Neutrophil (primary cell): ENCODE measurements at regions not wholly inside any gene's neighbourhood (a gene's known extent, or its start where the extent isn't known, plus 50 kb on each side); places are given as distances from the start of the nearest gene placed in this dataset.
A peak's percentile ranks its signal among the peaks of the same experiment; 100 is the strongest.
"Not testable (repeated sequence)": the region's sequence is repeated elsewhere in the genome, so short reads cannot be mapped to it uniquely, and the experiment has no call there.

ENCODE experiments used
- H3K27ac ChIP-seq: fragments of 200-600 bp; sonication (generic); 2 replicates; pipeline ENCODE4 v1.5.1; 2016; ENCODE audit warnings: mild to moderate bottlenecking, moderate library complexity
- H3K27me3 ChIP-seq: fragments of 200-600 bp; sonication (generic); 2 replicates; pipeline ENCODE4 v1.6.0; 2016; ENCODE audit warnings: mild to moderate bottlenecking
- H3K36me3 ChIP-seq: fragments of 200-600 bp; sonication (generic); 2 replicates; pipeline ENCODE4 v1.5.1; 2017
- H3K4me1 ChIP-seq, 2 experiments: fragments of 200-600 bp in 1 of 2; sonication (generic) in 1 of 2; 1 replicate in 1 of 2; 2 replicates in 1 of 2; pipeline versions ENCODE4 v1.5.1 to v1.6.1; 2013 to 2016; ENCODE audit warnings: low read depth in 1 of 2, low read length in 1 of 2, mild to moderate bottlenecking in 1 of 2, moderate library complexity in 1 of 2; ENCODE audit not compliant: control insufficient read depth in 1 of 2, insufficient read depth in 1 of 2
- H3K4me3 ChIP-seq, 2 experiments: fragments of 200-600 bp in 1 of 2; sonication (generic) in 1 of 2; 1 replicate in 1 of 2; 2 replicates in 1 of 2; pipeline ENCODE4 v1.5.1; 2013 to 2016; ENCODE audit warnings: low read depth in 1 of 2, low read length in 1 of 2, mild to moderate bottlenecking in 1 of 2, moderate library complexity in 1 of 2
- H3K9me3 ChIP-seq: fragments of 200-600 bp; sonication (generic); 2 replicates; pipeline ENCODE4 v1.5.1; 2016
- TF ChIP-seq, protein P1 (sequence below): fragments of 200-600 bp; sonication (generic); IDR thresholded peaks from 2 replicates; pipeline ENCODE4 v1.5.1; 2016; ENCODE audit warnings: antibody characterized with exemption

DNA sequence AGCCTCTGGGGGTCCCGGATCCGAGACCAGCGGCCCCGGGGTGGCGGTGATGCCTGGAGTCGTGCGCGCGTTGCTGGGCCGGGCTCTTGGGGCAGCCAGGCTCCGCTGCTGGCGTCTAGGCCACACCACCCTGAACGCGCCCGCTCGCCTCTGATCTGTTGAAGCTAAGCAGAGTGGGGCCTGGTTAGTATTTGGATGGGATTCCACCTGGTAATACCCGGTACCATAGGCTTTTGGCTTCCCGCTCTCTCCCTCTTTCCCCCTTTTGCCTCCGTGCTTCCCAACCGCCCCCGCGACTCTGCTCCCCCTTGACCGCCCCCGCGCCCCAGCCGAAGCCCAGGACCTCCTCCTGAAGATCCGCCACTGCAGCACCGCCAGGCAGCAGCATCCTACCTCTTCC lies 1383.5 kb upstream of the DEFB115 start:
- H3K27ac ChIP-seq = no peak overlapping the region
- no peaks in the 10 kb centered on the region for H3K36me3 ChIP-seq
- no peaks in the 10 kb centered on the region for H3K4me1 ChIP-seq
- H3K4me3 ChIP-seq = peak overlapping the region in 1 of 2 experiments; percentile 39
- TF ChIP-seq, protein P1, sequence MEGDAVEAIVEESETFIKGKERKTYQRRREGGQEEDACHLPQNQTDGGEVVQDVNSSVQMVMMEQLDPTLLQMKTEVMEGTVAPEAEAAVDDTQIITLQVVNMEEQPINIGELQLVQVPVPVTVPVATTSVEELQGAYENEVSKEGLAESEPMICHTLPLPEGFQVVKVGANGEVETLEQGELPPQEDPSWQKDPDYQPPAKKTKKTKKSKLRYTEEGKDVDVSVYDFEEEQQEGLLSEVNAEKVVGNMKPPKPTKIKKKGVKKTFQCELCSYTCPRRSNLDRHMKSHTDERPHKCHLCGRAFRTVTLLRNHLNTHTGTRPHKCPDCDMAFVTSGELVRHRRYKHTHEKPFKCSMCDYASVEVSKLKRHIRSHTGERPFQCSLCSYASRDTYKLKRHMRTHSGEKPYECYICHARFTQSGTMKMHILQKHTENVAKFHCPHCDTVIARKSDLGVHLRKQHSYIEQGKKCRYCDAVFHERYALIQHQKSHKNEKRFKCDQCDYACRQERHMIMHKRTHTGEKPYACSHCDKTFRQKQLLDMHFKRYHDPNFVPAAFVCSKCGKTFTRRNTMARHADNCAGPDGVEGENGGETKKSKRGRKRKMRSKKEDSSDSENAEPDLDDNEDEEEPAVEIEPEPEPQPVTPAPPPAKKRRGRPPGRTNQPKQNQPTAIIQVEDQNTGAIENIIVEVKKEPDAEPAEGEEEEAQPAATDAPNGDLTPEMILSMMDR = no peak
- peaks cover 9% of the 10 kb centered on the region for H3K9me3 ChIP-seq
- H3K27me3 ChIP-seq = no peaks in the 10 kb centered on the region

DNA sequence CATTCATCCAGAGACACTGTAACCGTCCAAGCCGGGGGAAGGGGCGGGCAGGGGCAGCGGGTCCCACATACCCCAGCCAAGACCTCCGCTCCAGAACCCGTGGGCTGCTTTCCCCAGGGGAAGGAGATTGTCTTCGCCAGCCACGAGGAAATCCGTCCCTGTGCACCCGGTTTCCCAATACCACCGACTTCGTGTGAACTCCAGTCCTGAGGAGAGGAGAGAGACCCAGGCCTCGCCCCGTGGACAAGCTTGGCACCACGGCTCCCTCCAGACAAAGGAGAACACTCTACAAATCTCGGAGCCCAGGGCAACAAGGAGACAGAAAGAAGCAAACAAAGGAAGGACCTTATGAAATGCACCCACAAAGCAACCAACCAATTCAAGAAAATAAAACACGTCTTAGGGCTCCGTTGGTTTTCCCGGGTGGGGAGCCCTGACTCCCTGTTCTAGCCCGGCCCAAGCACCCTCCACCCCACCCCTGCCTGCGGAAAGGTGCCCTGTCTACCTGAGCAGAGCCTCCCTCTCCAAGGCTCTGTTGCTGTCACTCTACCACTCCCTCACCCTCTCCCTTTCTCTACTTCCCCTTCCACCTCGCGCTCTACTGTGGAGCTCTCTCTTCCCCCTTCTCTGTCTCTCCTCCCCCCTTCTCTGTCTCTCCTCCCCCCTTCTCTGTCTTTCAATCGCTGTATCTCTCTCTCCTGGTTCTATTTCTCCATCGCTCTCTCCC lies 1382.8 kb upstream of the DEFB115 start:
- Histone ChIP-seq H3K9me3 (peaks cover 11% of the 10 kb centered on the region), H3K36me3 (no peaks in the 10 kb centered on the region), H3K4me3 (no peak overlapping the region), H3K4me1 (no peaks in the 10 kb centered on the region), H3K27ac (no peak overlapping the region), H3K27me3 (no peaks in the 10 kb centered on the region)
- TF ChIP-seq, protein P1 = no peak

DNA sequence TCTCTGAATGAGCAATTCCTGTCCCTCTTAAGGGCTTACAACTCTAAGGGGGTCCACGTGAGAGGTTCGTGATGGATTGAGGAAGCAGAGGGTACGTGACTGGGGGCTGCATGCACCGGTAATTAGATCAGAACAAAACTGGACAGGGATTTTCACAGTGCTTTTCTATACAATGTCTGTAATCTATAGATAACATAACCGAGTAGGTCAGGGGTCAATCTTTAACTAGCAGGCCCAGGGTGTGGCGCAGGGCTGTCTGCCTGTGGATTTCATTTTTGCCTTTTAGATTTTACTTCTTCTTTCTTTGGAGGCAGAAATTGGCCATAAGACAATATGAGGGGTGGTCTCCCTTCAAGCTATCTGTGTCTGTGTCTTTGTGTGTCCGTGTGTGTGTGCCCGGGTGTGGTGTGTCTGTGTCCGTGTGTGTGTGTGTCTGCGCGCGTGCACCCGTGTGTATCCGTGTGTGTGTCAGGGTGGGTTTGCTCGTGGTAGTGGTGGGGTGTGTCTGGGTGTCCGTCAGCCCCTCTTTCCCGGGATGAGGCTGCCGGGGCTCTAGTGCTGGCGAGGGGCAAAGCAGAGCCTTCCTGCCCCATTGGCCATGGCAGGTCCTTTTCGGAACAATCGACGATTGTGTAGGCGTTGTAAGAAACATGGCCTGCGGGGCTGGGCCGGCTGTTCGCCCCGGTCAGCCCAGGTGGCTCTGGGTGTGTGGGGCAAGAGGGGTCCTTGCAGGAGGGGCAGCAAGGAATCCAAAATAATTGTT lies 1382.0 kb upstream of the DEFB115 start:
- not testable (repeated sequence) for H3K4me1 ChIP-seq, H3K27ac ChIP-seq, H3K27me3 ChIP-seq, H3K36me3 ChIP-seq, H3K4me3 ChIP-seq
- H3K9me3 ChIP-seq = peaks cover 11% of the 10 kb centered on the region

DNA sequence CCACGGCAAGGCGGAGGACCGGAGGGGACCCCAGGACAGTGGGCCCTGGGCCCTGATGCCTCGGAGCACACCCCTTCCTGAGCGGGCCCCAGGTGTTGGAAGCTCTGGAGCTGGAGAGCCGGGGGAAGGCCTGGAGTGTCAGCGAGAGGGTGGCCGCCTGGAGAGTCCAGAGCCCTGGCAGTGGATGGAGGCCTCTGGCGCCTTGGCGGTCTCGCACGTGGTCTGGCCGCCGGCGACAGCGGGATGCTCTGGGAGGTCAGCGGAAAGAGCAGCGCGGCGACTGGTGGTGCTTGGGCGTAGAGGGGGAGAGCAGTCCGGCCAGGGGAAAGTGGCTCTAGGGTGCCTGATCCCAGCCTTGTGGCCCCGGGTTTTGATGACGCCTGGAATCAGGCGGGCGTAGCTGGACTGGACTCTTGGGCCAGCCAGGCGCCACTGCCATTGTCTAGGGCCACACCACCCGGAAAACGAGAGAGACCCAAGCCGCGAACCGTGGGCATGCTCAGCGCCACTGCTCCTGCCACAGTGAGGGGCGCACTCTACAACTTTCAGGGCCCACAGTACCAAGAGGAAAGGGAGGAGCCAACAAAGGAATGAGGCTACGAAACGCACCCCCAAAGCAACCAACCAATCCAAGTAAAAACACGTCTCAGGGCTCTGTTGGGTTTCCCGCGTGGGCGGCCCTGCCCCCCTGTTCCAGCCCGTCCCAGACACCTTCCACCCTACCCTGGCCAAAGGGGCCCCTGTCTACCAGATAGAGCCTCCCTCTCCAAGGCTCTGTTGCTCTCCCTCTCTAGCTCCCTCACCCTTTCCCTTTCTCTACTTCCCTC lies 1381.2 kb upstream of the DEFB115 start:
- H3K9me3 ChIP-seq = peaks cover 11% of the 10 kb centered on the region

DNA sequence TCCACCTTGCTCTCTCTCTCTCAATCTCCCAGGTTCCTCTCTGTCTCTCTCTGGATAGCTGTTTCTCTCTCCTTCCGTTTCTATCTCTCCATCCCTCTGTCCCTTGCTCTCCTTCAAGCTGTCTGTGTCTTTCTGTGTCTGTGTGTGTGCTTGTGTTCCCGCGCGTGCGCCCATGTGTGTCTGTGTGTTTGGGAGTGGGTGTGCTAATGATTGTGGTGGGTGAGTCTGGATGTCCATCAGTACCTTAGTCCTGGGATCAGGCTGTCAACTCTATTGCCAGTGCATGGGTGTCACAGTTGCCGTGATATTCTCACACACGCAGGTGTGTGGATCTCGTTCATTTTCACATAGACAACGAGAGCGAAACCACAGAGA lies 1380.6 kb upstream of the DEFB115 start:
- Histone ChIP-seq H3K4me3 (no peak overlapping the region), H3K4me1 (no peaks in the 10 kb centered on the region), H3K9me3 (peaks cover 11% of the 10 kb centered on the region), H3K27ac (no peak overlapping the region), H3K36me3 (no peaks in the 10 kb centered on the region), H3K27me3 (no peaks in the 10 kb centered on the region)
- TF ChIP-seq, protein P1 = no peak

More for the DNA sequence above, 1381.2 kb upstream of the DEFB115 start:
- not testable (repeated sequence) for H3K4me1 ChIP-seq, H3K36me3 ChIP-seq, H3K27me3 ChIP-seq, H3K4me3 ChIP-seq, H3K27ac ChIP-seq

DNA sequence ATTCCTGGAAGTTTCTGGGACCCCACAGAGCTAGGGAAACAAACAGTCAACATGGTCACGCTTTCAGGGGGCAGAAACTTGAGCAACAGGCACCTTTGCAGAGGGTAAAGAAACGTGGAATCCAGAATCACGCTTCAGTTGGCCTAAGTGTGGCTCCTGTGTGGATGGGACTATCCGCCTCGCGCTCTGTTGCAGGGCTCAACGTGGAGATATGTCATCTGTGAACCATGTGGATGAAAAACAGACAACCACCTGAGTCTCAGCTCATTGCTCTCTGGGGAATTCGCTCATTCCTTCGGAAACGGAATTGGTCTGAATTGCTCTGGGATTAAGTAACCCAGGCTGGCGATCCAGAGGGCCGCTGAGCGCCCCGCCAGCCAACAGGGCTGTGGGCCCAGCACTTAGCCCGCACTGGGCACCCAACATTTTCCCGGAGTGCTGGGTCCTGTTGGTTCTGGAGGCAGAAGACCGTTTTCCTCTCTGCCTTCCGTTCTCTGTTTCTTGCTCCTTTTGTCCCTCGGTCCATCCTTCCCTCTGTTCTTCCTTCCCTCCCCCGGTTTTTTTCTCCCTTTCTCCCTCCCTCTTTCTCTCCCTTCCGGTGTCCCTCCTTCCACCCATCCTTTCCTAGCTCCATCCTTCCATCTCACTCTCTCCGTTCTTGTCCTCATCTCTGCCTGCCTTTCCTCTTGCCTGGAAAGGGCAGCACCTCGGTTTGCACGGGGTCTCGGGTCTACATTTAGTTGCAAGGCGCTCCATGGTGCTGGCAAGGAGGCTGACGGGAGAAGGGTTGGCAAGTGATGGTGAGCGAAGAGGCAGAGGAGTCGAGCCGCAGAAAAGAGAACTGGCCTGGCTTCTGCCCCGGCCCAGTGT lies 1379.8 kb upstream of the DEFB115 start:
- not testable (repeated sequence) for H3K4me1 ChIP-seq, H3K36me3 ChIP-seq, H3K4me3 ChIP-seq, H3K27ac ChIP-seq, H3K27me3 ChIP-seq
- peaks cover 11% of the 10 kb centered on the region for H3K9me3 ChIP-seq
